Cardiac muscle cell (in vitro differentiated cells and primary cell): ENCODE measurements at regions not wholly inside any gene's neighbourhood (a gene's known extent, or its start where the extent isn't known, plus 50 kb on each side); places are given as distances from the start of the nearest gene placed in this dataset.

Experiments
- DNase-seq, 2 donors: peaks; one replicate each; pipeline versions ENCODE4 v3.0.0 to v3.0.0-alpha.2; 2010 to 2017; ENCODE audit warnings: low read depth in 1 of 2, low spot score in 1 of 2
- H3K27ac ChIP-seq: fragments of 200-600 bp; sonication (generic); 2 replicates; pipeline ENCODE4 v1.5.1; 2016
- H3K27me3 ChIP-seq: fragments of 200-600 bp; sonication (generic); 2 replicates; pipeline ENCODE4 v1.6.0; 2016; ENCODE audit warnings: control low read depth
- H3K36me3 ChIP-seq: fragments of 200-600 bp; sonication (generic); 2 replicates; pipeline ENCODE4 v1.5.1; 2016; ENCODE audit warnings: control low read depth
- H3K4me1 ChIP-seq: fragments of 200-600 bp; sonication (generic); 2 replicates; pipeline ENCODE4 v1.8.1; 2017; ENCODE audit warnings: low read depth, mild to moderate bottlenecking, mixed run types
- H3K4me3 ChIP-seq: fragments of 200-600 bp; sonication (generic); 2 replicates; pipeline ENCODE4 v1.5.1; 2016; ENCODE audit warnings: mild to moderate bottlenecking
- H3K9me3 ChIP-seq: fragments of 200-600 bp; sonication (generic); 2 replicates; pipeline ENCODE4 v1.5.1; 2017; ENCODE audit warnings: low read depth, mild to moderate bottlenecking, control low read depth
- CTCF ChIP-seq: IDR thresholded peaks from 2 replicates; pipeline ENCODE4 v1.5.1; 2012; ENCODE audit warnings: low read depth, mild to moderate bottlenecking, low read length

GRCh38 chr11:45092901-45093760, 53.3 kb upstream of the PRDM11 start:
- no peaks in the 10 kb centered on the region for H3K9me3 ChIP-seq
- no peaks in the 10 kb centered on the region for H3K27me3 ChIP-seq
- peak in 1 of 2 donors; percentile 85 for DNase-seq
- no peak for TF ChIP-seq CTCF
- no peaks in the 10 kb centered on the region for H3K36me3 ChIP-seq
- no peak overlapping the region for H3K4me3 ChIP-seq
- H3K4me1 ChIP-seq = peaks cover 4% of the 10 kb centered on the region
- H3K27ac ChIP-seq = no peak overlapping the region

GRCh38 chr11:45093761-45094455, 52.5 kb upstream of the PRDM11 start:
- H3K4me3 ChIP-seq = no peak overlapping the region
- no peaks in the 10 kb centered on the region for H3K9me3 ChIP-seq
- H3K27me3 ChIP-seq = no peaks in the 10 kb centered on the region
- H3K36me3 ChIP-seq = no peaks in the 10 kb centered on the region
- TF ChIP-seq CTCF = no peak
- H3K27ac ChIP-seq = no peak overlapping the region
- DNase-seq = no peak
- peaks cover 4% of the 10 kb centered on the region for H3K4me1 ChIP-seq

- DNase-seq = no peak
- H3K4me1 ChIP-seq = peaks cover 4% of the 10 kb centered on the region
- no peaks in the 10 kb centered on the region for H3K36me3 ChIP-seq
- no peaks in the 10 kb centered on the region for H3K9me3 ChIP-seq
- H3K27me3 ChIP-seq = no peaks in the 10 kb centered on the region
- no peak for TF ChIP-seq CTCF
- no peak overlapping the region for H3K27ac ChIP-seq
- no peak overlapping the region for H3K4me3 ChIP-seq
Observed at GRCh38 chr11:45094958-45095690, 51.3 kb upstream of the PRDM11 start.

GRCh38 chr11:45095691-45096010, 50.8 kb upstream of the PRDM11 start:
- no peaks in the 10 kb centered on the region for H3K27me3 ChIP-seq
- no peaks in the 10 kb centered on the region for H3K36me3 ChIP-seq
- no peaks in the 10 kb centered on the region for H3K9me3 ChIP-seq
- H3K27ac ChIP-seq = no peak overlapping the region
- TF ChIP-seq CTCF = no peak
- DNase-seq = no peak
- no peak overlapping the region for H3K4me3 ChIP-seq
- H3K4me1 ChIP-seq = peaks cover 4% of the 10 kb centered on the region

GRCh38 chr11:45096636-45097035, 49.8 kb upstream of the PRDM11 start:
- Histone ChIP-seq H3K9me3 (no peaks in the 10 kb centered on the region), H3K4me1 (peaks cover 4% of the 10 kb centered on the region), H3K27me3 (no peaks in the 10 kb centered on the region), H3K4me3 (no peak overlapping the region), H3K36me3 (no peaks in the 10 kb centered on the region), H3K27ac (no peak overlapping the region)
- DNase-seq = no peak
- no peak for TF ChIP-seq CTCF
